Calu3 (cell line): ENCODE measurements at regions not wholly inside any gene's neighbourhood (a gene's known extent, or its start where the extent isn't known, plus 50 kb on each side); places are given as distances from the start of the nearest gene placed in this dataset.

Source experiments
- BruUV-seq: library from RNA; stranded (reverse); fragments of 400-500 nt; replicated peaks from 2 replicates; lab custom pipeline; 2021; lab: Mats Ljungman, UMichigan
- CTCF ChIA-PET: fragments of 300-600 bp; sonication (Branson Sonifier 250); formaldehyde crosslinking; loops from one replicate; lab custom pipeline; 2022; ENCODE audit warnings: antibody characterized with exemption; lab: Charles Lee
- DNase-seq: peaks from one replicate; pipeline ENCODE4 v3.0.0; 2022
- H3K27ac Mint-ChIP-seq: one replicate; pipeline ENCODE4 v1.8.0; 2022; ENCODE audit warnings: mixed read lengths; ENCODE audit not compliant: unreplicated experiment
- H3K27me3 Mint-ChIP-seq: one replicate; pipeline ENCODE4 v1.8.0; 2022; ENCODE audit warnings: mixed read lengths; ENCODE audit not compliant: unreplicated experiment
- H3K36me3 Mint-ChIP-seq: one replicate; pipeline ENCODE4 v1.8.0; 2022; ENCODE audit warnings: mild to moderate bottlenecking, moderate library complexity, mixed read lengths; ENCODE audit not compliant: insufficient read depth, unreplicated experiment
- H3K4me1 Mint-ChIP-seq: one replicate; pipeline ENCODE4 v1.8.0; 2022; ENCODE audit warnings: mild to moderate bottlenecking, low read depth, mixed read lengths; ENCODE audit not compliant: unreplicated experiment
- H3K4me3 Mint-ChIP-seq: one replicate; pipeline ENCODE4 v1.8.0; 2022; ENCODE audit warnings: mild to moderate bottlenecking, low read depth, moderate library complexity, mixed read lengths; ENCODE audit not compliant: unreplicated experiment
- H3K9me3 Mint-ChIP-seq: one replicate; pipeline ENCODE4 v1.8.0; 2022; ENCODE audit warnings: low read depth, mixed read lengths; ENCODE audit not compliant: unreplicated experiment
- CTCF ChIP-seq: fragments of 200-600 bp; IDR thresholded peaks from one replicate; pipeline ENCODE4 v1.8.0; 2022; ENCODE audit warnings: antibody characterized with exemption; ENCODE audit not compliant: unreplicated experiment
- intact Hi-C: fragments of 100-400 bp; cut with micrococcal nuclease; formaldehyde crosslinking; loops from one replicate; pipeline ENCODE4 v1.10.0; 2022; ENCODE audit not compliant: unreplicated experiment

- H3K9me3 Mint-ChIP-seq, result no peaks in the 10 kb centered on the region
- TF ChIP-seq CTCF, result no peak
- BruUV-seq, result no TSS peak
- H3K27me3 Mint-ChIP-seq, result no peaks in the 10 kb centered on the region
- no peak overlapping the region for H3K27ac Mint-ChIP-seq
- no peaks in the 10 kb centered on the region for H3K4me1 Mint-ChIP-seq
- no peak overlapping the region for H3K4me3 Mint-ChIP-seq
- CTCF ChIA-PET, result interaction anchor here (0.6 kb wide), 1 partner anchor 66 kb away, joined by 3 read pairs; no protein-coding TSS in a partner anchor
- intact Hi-C loops, result no loop called here
- DNase-seq, result no peak
- H3K36me3 Mint-ChIP-seq, result no peaks in the 10 kb centered on the region
Observed at GRCh38 chr4:56149591-56149990, 200.8 kb downstream of the CEP135 start.

- no peak for TF ChIP-seq CTCF
- DNase-seq, result no peak
- no peak overlapping the region for H3K27ac Mint-ChIP-seq
- H3K27me3 Mint-ChIP-seq, result no peaks in the 10 kb centered on the region
- no TSS peak for BruUV-seq
- no peaks in the 10 kb centered on the region for H3K9me3 Mint-ChIP-seq
- no peaks in the 10 kb centered on the region for H3K4me1 Mint-ChIP-seq
- intact Hi-C loops, result no loop called here
- CTCF ChIA-PET, result no interaction called here
- no peaks in the 10 kb centered on the region for H3K36me3 Mint-ChIP-seq
- H3K4me3 Mint-ChIP-seq, result no peak overlapping the region
Observed at GRCh38 chr4:56148428-56148827, 199.7 kb downstream of the CEP135 start.

- CTCF ChIA-PET, result no interaction called here
- no peak overlapping the region for H3K27ac Mint-ChIP-seq
- no peak overlapping the region for H3K4me3 Mint-ChIP-seq
- intact Hi-C loops, result no loop called here
- BruUV-seq, result no TSS peak
- H3K4me1 Mint-ChIP-seq, result no peaks in the 10 kb centered on the region
- DNase-seq, result no peak
- H3K27me3 Mint-ChIP-seq, result no peaks in the 10 kb centered on the region
- no peaks in the 10 kb centered on the region for H3K9me3 Mint-ChIP-seq
- H3K36me3 Mint-ChIP-seq, result no peaks in the 10 kb centered on the region
- no peak for TF ChIP-seq CTCF
Observed at GRCh38 chr4:56147371-56147770, 198.6 kb downstream of the CEP135 start.

- CTCF ChIA-PET, result no interaction called here
- no peak overlapping the region for H3K27ac Mint-ChIP-seq
- H3K9me3 Mint-ChIP-seq, result no peaks in the 10 kb centered on the region
- H3K4me1 Mint-ChIP-seq, result no peaks in the 10 kb centered on the region
- TF ChIP-seq CTCF, result no peak
- BruUV-seq, result no TSS peak
- no peaks in the 10 kb centered on the region for H3K36me3 Mint-ChIP-seq
- H3K4me3 Mint-ChIP-seq, result no peak overlapping the region
- DNase-seq, result no peak
- intact Hi-C loops, result no loop called here
- no peaks in the 10 kb centered on the region for H3K27me3 Mint-ChIP-seq
Observed at GRCh38 chr4:56146956-56147355, 198.2 kb downstream of the CEP135 start.
